OCI-M1 (cell line): ENCODE measurements at regions not wholly inside any gene's neighbourhood (a gene's known extent, or its start where the extent isn't known, plus 50 kb on each side); places are given as distances from the start of the nearest gene placed in this dataset.

Source experiments
- DNase-seq: peaks from one replicate; lab custom pipeline; 2025; lab: John Stamatoyannopoulos, UW

GRCh38 chr1:212190169-212190568, 95.0 kb upstream of the PPP2R5A start:
- DNase-seq: no peak

DNA sequence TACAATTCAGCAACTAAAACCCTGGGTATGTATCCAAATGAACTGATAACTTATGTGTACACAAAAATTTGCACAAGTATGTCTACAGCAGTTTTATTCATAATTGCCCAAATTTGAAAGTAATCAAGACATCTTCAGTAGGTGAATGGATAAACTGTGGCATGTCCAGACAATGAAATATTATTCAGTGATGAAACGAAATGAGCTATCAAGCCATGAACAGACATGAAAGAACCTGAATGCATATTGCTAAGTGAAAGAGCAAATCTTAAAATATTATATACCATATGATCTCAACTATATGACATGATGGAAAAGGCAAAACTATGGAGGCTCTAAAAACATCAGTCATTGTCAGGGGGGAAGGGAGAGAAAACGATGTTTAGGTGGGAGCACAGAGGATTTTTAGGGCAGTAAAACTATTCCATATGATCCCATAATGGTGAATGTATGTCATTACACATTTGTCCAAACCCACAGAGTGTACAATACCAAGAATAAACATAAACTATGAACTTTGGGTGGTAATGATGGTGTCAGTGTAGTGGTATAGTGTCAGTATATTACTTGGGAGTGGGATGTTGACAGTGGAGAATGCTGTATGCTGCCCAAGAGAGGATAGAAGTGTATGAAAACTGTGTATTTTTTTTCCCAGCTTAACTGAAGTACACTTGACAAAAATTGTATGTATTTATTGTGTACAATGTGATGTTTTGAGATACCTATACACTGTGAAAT, 92.8 kb upstream of the PPP2R5A start:
- DNase-seq: no peak

DNA sequence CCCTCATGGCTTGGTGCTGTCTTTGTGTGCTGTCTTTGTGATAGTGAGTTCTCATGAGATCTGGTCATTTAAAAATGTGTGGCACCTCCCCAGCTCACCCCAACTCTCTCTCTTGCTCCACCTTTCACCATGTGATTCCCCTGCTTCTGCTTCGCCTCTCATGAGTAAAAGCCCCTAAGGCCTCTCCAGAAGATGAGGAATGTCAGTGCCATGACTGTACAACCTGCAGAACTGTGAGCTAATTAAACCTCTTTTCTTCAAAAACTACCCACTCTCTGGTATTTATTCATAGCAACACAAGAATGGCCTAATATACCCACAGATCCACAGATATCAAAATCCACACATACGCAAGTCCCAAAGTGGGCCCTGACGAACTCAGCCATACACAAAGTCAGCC, 88.9 kb upstream of the PPP2R5A start:
- no peak for DNase-seq

GRCh38 chr1:212201461-212201860, 83.7 kb upstream of the PPP2R5A start:
- DNase-seq: no peak

GRCh38 chr1:212203630-212204029, 81.6 kb upstream of the PPP2R5A start:
- no peak for DNase-seq

DNA sequence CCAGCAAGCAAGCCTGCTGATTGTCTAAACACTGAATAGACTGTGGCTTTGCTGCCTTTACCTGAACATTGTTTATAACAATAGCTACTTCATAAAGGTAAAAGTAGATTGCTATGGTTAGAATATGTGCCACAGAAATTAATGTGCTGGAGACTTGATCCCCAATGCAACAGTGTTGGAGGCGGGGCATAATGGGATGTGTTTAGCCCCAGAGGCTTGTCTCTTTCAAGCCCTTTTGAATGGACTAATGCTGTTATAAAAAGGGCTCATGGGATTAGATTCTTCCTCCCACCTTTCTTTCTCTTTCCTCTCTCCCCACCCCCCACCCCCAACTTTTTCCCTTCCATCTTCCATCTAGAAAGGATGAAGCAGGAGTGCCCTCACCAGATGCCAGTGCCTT, 80.2 kb upstream of the PPP2R5A start:
- no peak for DNase-seq

- no peak for DNase-seq
These were observed 79.4 kb upstream of the PPP2R5A start for GRCh38 chr1:212205843-212206242.

GRCh38 chr1:212207118-212207517, 78.1 kb upstream of the PPP2R5A start:
- no peak for DNase-seq

DNA sequence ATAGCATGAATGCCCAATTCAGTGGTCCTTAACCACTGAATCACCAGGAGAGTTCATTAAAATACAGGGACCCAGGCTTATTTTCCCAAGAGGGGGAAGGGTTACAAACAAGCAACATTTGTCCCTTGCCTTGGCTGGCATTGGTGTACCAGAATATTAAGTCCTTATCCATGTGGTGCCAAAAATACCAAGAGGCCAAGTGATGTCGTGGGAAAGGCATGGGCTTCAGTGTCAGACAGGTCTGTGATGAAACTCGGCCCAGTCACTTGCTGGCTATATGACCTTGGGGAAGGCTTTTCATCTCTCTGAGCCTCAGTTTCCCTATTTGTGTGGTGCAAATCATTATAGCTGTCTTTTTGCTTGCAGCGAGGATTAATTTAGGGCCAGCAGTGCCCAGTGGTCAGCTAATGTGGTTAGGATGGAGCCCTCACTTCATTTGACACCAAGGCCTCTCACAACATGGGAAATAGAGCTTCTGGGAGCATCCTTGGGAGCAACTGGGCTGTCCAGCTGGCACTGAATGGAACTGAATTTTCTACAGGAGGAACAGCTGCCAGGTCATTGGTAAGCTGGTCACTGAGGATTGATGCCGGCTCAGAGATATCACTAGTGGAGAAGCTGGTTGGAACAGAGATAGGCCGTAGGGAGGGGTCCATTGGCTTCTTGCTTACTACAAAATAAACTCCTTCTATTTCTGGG, 77.2 kb upstream of the PPP2R5A start:
- no peak for DNase-seq

DNA sequence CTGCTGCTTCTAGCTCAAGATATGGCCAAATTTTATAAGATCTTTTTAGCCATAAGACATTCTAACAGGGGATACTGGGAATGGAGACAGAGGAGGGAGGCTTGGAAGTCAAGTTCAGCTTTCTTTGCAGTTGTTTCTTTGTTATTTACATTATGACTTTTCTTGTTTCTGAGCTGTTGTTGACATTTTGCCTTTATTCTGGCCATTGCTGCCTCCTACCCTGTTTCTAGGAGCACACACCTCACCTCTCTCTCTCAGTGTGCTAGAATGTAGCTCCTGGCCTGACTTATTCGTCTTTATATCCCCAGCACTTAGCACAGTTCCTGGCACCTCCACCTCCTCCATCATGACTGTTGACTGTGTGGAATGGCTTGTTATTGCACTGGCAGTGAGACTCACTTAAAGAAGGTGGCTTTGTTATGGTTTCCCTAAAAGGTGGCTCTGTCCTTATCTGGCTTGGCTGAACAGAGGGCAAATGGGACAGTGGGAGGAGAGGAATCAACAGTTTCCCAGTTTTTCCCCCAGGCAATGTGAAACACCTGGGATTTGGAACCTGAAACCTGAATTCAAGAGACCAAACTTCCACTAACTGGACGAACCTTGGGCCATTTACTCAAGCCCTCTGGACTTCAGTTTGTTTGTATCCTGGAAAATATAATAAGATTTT, 76.1 kb upstream of the PPP2R5A start:
- no peak for DNase-seq

GRCh38 chr1:212211371-212211770, 73.8 kb upstream of the PPP2R5A start:
- DNase-seq: no peak

- DNase-seq: no peak
These were observed 72.9 kb upstream of the PPP2R5A start for GRCh38 chr1:212212343-212212742.

- DNase-seq: no peak
These were observed 72.3 kb upstream of the PPP2R5A start for GRCh38 chr1:212212906-212213305.

- DNase-seq: no peak
These were observed 71.4 kb upstream of the PPP2R5A start for GRCh38 chr1:212213784-212214183.

DNA sequence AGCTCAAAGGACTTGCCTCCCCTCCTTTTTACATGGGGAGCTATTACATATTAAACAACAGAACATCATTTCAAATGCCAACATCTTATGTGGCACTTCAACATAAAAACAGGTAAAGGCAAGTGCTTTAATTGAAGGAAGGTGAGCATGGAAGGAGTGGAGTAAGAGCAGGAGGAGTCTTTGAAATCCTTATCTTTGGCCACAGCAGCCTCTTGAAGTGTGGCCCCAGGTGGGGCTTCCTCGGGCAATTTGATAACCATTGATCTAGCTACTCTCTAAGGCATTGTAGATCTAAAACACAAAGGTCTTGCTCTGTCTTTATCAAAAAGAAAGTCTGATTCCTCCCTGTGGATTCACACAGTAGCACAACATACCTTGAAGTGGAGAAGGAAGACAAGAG, 70.9 kb upstream of the PPP2R5A start:
- DNase-seq: no peak

DNA sequence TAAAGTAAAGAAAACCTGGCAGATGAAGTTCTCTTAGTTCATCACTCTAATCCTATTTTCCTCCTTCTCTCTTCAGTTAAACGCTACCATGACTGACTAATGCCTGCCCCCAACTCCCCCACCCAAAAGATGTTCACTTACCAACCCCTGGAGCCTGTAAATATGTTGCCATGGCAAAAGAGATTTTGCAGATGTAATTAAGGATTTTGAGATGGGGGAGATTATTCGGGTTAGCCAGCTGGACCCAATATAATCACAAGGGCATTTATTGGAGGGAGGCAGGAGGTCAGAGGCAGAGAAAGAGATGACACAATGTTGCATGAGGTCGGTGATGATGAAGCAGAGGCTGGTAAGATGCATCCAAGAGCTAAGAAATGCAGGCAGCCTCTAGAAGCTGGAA, 69.3 kb upstream of the PPP2R5A start:
- DNase-seq: no peak

GRCh38 chr1:212217633-212218032, 67.6 kb upstream of the PPP2R5A start:
- no peak for DNase-seq

- DNase-seq: no peak
These were observed 67.1 kb upstream of the PPP2R5A start for GRCh38 chr1:212218065-212218464.

DNA sequence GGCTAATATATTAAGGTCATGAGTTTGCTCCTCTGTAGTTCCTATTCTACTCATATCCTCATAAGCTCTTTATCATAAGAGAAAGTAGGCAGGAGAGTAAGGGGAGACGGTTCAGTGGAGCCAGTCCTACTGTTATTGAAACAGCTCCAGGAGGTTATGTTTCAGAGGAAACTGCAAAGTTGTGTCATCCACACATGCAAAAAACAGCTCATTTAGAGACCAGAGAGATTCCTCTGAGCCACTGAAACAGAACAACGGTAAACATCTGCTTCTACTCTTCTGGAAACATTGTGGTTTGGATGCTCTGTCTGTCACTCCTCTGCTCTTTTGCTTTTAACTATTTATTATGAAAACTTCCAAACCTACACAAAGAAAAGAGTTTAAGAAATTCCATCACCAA, 66.3 kb upstream of the PPP2R5A start:
- DNase-seq: no peak

DNA sequence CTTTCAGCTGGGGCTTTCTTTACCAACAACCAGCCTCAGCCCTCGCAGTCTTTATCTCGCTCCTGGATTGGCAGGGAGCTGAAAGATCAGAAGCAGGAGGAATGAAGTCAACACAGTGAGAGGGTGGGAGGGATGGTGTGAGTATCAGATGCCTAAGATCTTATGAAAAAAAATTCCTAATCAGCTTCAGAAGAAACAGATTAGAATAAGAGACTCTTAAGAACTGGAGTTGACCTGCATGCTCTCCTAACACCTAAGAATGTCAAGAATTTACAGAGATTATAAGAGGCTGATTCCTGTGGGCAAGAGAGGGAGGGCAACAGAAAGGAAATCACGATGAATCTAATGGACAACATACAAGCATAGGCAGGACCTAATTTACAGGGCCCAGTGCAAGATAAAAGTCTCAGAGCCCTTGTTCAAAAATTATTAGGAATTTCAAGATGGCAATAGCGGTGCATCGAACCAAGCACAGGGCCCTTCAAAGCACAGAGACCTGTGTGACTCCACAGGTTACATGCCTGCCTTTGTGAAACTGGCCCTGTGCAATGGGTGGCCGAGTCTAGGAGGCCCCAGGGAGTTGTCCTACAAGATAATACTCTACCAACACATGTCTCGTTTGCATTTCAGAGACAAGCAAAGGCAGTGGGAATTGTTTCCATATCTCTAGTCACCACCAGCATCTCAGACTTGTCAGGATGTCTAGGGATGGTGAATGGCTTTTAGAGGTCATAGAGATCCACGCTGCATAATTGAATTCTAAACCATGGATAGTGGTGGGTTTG, 65.3 kb upstream of the PPP2R5A start:
- no peak for DNase-seq

GRCh38 chr1:212221801-212222200, 63.4 kb upstream of the PPP2R5A start:
- DNase-seq: no peak

- no peak for DNase-seq
These were observed 61.1 kb upstream of the PPP2R5A start for GRCh38 chr1:212224102-212224501.
